ENCODE measurements at regions not wholly inside any gene's neighbourhood (a gene's known extent, or its start where the extent isn't known, plus 50 kb on each side); places are given as distances from the start of the nearest gene placed in this dataset.
"Not testable (repeated sequence)": the region's sequence is repeated elsewhere in the genome, so short reads cannot be mapped to it uniquely, and the experiment has no call there.

- no peak for DNase-seq
Measured at GRCh38 chr2:106004851-106005250, 189.2 kb downstream of the UXS1 start.

- DNase-seq: no peak
Measured at GRCh38 chr2:105999211-105999989, 194.7 kb downstream of the UXS1 start.

DNA sequence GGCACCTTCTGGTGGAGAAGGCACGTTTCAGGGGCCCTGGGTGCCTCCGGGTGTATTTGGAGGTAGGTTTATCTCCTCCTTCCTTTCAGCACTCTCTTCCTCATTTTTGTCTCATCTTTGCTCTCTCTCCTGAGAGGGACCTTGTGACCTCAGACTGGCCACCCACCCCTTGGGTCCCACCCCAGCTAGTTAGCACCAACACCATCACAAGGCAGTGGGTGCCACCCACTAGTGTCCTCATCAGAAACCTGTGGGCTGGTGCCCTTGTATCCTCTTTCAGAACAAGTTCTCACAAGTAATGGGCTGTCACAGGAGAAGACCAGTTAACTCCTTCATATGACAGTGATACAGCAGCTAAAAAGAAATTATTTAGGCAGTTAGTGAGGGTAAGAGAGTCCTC, 196.4 kb downstream of the UXS1 start:
- no peak for DNase-seq

DNA sequence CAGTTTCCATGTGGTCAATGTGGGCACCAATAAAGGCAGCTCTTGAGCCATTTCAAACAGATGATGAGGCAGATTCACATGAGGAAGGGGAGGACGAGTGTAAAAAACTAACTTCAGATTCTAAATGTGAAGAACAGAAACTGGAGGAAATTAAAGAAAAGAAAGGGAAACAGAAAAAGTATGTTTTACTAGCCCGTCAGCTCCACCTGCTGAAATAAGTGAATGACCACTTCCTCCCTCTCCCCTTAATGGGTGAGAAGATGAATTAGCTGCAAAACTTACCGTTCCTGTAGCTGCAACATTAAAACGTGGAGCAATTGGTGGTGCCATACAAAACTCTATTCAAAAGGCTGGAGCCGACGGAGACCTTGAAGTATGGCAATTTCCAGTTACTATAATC, 203.5 kb downstream of the UXS1 start:
- no peak for DNase-seq

GRCh38 chr2:105989803-105990202, 204.3 kb downstream of the UXS1 start:
- not testable (repeated sequence) for DNase-seq

- no peak for DNase-seq
Measured at GRCh38 chr2:105989070-105989469, 205.0 kb downstream of the UXS1 start.

DNA sequence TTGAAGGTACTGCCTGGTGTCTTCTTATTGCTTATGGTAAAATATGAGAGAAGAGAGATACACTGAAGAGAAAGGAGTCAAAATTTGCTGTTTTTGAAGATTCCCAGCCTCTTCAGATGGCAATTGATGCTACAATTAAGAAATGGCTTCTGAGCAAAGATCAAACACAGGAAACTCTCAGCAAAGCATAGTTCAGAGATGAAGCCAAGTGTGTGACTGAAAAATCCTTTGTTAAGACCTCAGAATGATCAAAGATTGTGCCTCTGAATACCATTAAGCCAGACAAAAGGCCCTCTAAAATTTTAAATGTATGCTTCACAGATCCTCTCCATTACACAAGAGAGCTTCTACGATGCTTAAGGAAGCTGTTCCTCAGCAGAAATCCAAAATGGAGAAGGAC, 216.3 kb downstream of the UXS1 start:
- DNase-seq: no peak

DNA sequence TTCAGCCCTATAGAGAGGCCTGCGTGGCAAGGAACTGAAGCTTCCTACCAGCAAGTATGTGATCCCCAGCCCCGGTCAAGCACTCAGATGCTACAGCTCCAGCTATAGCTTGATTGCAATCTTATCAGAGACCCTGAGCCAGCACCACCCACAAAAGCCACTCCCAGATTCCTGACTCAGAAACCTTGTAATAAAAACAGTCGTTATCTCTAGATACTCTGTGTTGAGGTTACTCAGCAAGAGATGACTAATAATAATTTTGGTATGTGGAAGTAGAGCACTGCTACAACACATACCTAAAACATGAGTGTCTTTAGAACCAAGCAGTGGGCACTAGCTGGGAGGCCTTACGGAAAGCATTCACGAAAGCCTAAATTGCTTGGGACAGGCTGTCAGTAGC, 216.9 kb downstream of the UXS1 start:
- DNase-seq: no peak

DNA sequence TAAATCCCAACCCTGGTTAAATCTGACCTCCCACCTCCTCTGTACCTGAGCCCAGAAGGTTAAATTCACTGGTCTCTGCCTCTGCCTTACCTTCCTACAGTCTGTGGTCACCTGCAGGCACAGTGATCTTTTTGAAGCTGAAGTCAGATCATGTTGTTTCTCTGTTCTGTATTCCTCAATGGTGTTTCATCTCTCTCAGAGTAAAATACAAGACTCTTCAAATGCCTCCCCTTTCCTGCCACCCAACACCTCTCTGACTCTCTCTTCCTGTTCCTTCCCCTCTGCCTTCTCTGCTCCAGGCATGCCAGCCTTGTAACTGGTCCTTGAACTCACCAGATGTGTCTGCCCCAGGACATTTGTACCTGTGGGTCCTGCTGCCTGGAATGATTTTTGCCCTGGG, 219.3 kb downstream of the UXS1 start:
- no peak for DNase-seq

GRCh38 chr2:105972927-105973326, 221.2 kb downstream of the UXS1 start:
- DNase-seq: no peak

DNA sequence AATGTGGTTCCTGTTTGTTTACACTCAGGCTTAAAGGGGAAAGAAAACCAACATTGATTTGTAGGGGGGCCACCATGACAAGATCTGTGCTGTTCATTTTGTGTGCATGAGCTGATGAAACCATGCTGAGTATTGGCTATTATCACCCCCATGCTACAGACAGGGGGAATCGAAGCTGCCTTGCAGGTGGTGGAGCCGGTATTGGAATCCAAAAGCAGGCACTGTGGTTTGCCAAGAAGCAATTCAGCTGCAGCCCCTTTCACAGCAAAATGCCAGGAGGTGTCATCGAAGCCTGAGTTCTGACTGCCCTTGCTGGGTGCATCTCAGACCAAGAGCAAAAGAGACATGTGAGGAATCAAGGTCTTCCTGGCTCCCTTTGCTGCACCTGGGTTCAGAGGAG, 221.9 kb downstream of the UXS1 start:
- DNase-seq: no peak

GRCh38 chr2:105969552-105969951, 224.5 kb downstream of the UXS1 start:
- DNase-seq: peak in 1 of 2 donors; percentile 7

- DNase-seq: no peak
Measured at GRCh38 chr2:105962221-105962620, 217.5 kb downstream of the NCK2 start.

DNA sequence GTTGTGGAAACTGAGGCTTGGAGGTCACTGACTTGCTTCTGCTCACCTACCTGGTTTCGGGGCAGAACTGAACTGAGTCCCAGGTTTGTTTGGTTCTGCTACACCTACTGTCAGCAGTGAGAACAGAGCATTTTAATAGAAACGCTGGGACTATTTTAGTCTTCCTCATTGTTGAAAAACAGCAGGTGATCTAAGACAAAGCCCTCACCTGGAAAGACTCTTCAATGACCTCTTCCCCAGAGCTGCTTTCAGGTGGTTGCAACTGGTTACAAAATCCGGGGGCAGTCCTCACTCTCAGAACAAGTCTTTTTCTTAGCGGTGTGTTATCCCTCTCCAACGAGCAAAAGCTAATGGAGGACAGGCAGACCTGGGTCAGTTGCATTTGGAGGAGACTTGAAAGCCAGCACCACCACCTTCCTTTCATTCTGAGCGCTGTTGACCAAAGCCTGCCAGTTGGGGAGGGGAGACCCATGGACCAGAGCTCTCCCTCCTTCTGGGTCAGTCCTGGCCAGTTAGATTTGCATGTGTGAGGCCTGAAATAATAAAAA, 217.0 kb downstream of the NCK2 start:
- DNase-seq: no peak

DNA sequence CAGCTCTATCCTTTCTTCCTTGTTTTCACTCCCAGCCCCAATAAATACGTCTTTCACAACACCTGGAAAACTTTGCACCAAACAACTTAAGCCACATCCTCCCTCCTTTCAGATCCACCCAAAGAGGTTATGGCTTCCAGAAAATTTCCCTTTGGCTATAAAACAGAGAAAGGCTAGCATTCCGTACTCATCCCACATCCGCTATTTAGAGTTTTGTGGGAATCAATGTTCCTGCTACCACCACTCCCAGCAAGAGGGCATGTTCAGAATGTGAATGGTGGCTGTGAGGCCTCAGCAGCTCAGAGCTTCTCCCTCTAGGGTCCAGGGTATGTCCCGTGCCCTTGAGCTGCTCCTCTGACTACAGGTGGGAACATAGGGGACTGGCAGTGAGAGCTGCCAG, 214.6 kb downstream of the NCK2 start:
- DNase-seq: no peak

GRCh38 chr2:105954891-105955290, 210.2 kb downstream of the NCK2 start:
- no peak for DNase-seq

GRCh38 chr2:105953942-105954341, 209.2 kb downstream of the NCK2 start:
- DNase-seq: no peak

DNA sequence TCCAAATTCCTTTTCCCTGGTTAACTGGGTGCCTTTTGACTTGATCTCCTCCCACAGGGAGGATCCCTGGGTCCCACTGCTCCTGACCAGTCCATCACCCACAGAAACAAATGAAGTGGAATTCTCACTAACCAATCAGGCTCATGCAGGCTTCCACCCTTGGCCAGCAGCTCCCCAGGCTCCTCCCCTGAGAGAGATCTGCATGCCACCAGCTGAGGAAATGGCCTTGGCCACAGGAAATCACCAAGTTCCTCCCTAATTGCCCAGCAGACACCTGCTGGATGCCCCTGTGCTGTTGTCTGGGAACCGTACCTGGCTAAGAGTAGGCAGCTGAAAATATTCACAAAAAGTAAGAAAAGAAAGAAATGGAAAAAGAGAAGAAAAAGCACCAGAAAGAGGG, 207.4 kb downstream of the NCK2 start:
- no peak for DNase-seq

GRCh38 chr2:105951384-105951694, 206.6 kb downstream of the NCK2 start:
- DNase-seq: no peak

DNA sequence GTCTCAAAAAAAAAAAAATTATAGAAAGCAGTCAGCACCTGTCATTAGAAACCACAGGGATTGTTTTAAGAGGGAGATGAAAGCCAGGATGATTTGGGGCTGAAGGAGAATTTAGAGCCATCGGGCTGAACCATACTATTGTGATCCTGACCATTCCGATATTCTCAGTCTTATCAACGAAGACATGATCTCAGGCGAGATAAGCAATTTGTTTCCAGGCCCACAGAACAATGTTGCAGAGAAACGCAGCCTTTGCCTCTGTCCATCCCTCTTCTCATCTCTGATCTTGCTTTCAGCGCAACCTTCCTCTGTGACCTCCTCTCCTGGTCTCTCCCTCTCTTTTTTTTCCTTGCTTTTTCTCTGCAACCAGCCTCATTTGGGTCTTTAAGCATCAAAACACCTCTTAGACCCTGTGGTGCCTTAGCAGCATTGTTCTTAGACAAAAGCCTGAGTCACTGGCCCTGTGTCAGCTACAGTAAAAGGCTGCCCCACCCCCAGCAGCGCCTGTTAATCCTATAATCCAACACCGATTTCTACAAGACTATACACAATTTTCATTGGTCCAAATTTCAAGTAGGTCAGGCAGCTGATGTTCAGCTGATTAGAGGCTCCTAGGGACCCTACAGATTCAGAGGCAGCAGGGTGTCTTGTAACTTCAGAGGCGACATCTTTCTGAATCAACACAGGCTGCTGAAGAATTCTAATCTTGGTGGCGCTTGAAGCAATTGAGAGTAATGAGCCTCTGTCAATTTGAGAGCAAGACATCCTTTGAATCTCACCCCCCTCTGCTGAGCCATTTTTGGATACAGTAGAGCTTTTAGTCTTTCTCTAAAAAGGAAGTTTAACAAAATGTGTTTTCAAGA, 206.0 kb downstream of the NCK2 start:
- DNase-seq: no peak

- no peak for DNase-seq
Measured at GRCh38 chr2:105943977-105944376, 199.3 kb downstream of the NCK2 start.

All from CD4-positive, alpha-beta T cell treated with Interleukin-1 beta for 1 hour (primary cell).